PC-9 (cell line): ENCODE measurements at regions not wholly inside any gene's neighbourhood (a gene's known extent, or its start where the extent isn't known, plus 50 kb on each side); places are given as distances from the start of the nearest gene placed in this dataset.

ENCODE experiments used
- BruUV-seq: library from RNA; stranded (reverse); fragments of 400-500 nt; replicated peaks from 2 replicates; lab custom pipeline; 2021; lab: Mats Ljungman, UMichigan
- CTCF ChIA-PET: fragments of 300-600 bp; sonication (Branson Sonifier 250); formaldehyde crosslinking; loops from one replicate; lab custom pipeline; 2022; ENCODE audit warnings: antibody characterized with exemption; lab: Charles Lee
- POLR2A ChIA-PET: fragments of 300-600 bp; sonication (Branson Sonifier 250); formaldehyde crosslinking; loops from one replicate; lab custom pipeline; 2022; ENCODE audit warnings: antibody characterized with exemption; ENCODE audit not compliant: unreplicated experiment; lab: Charles Lee
- DNase-seq, 2 experiments: peaks; one replicate each; pipeline versions ENCODE4 v3.0.0 to v3.0.0-alpha.2; 2015 to 2022; ENCODE audit warnings: mixed read lengths in 1 of 2
- H2AFZ ChIP-seq: fragments of 200-600 bp; sonication (generic); 2 replicates; pipeline ENCODE4 v1.8.1; 2017; ENCODE audit warnings: antibody characterized with exemption
- H3F3A ChIP-seq: fragments of 200-600 bp; sonication (generic); 2 replicates; pipeline ENCODE4 v1.8.1; 2017; ENCODE audit warnings: antibody characterized with exemption, mild to moderate bottlenecking, low read depth; ENCODE audit not compliant: insufficient read depth
- H3K27ac ChIP-seq: fragments of 200-600 bp; sonication (generic); 2 replicates; pipeline ENCODE4 v1.6.1; 2016; ENCODE audit warnings: mixed run types
- H3K27me3 ChIP-seq: fragments of 200-600 bp; sonication (generic); 2 replicates; pipeline ENCODE4 v1.6.1; 2016; ENCODE audit warnings: low read depth, mixed run types; ENCODE audit not compliant: insufficient read depth
- H3K36me3 ChIP-seq: fragments of 200-600 bp; sonication (generic); 2 replicates; pipeline ENCODE4 v1.6.1; 2016; ENCODE audit warnings: low read depth, mixed run types
- H3K4me1 ChIP-seq: fragments of 200-600 bp; sonication (generic); replicated peaks from 2 replicates; pipeline ENCODE4 v1.6.1; 2016; ENCODE audit warnings: mixed run types; ENCODE audit not compliant: insufficient read depth
- H3K4me2 ChIP-seq: fragments of 200-600 bp; sonication (generic); 2 replicates; pipeline ENCODE4 v1.6.1; 2017; ENCODE audit warnings: mixed run types
- H3K4me3 ChIP-seq: fragments of 200-600 bp; sonication (generic); 2 replicates; pipeline ENCODE4 v1.6.1; 2016; ENCODE audit warnings: mixed run types
- H3K79me2 ChIP-seq: fragments of 200-600 bp; sonication (generic); 2 replicates; pipeline ENCODE4 v1.6.1; 2017; ENCODE audit warnings: low read depth, mixed run types
- H3K9me2 ChIP-seq: fragments of 200-600 bp; sonication (generic); 2 replicates; pipeline ENCODE4 v1.8.1; 2017; ENCODE audit warnings: mild to moderate bottlenecking; ENCODE audit not compliant: insufficient read depth
- H3K9me3 ChIP-seq: fragments of 200-600 bp; sonication (generic); 2 replicates; pipeline ENCODE4 v1.8.1; 2016; ENCODE audit warnings: low read depth; ENCODE audit not compliant: insufficient read depth
- H4K20me1 ChIP-seq: fragments of 200-600 bp; sonication (generic); 2 replicates; pipeline ENCODE4 v1.8.1; 2017; ENCODE audit not compliant: insufficient read depth
- EZH2 ChIP-seq: fragments of 200-600 bp; sonication (generic); IDR thresholded peaks from 2 replicates; pipeline ENCODE4 v1.8.0; 2017; ENCODE audit warnings: antibody characterized with exemption, low read depth
- intact Hi-C: fragments of 100-400 bp; cut with micrococcal nuclease; formaldehyde crosslinking; loops from one replicate; pipeline ENCODE4 v1.10.0; 2022; ENCODE audit not compliant: unreplicated experiment
- TF ChIP-seq, protein P1 (sequence below): fragments of 200-600 bp; sonication (generic); conservative IDR thresholded peaks from 2 replicates; pipeline ENCODE4 v1.6.1; 2017; ENCODE audit warnings: mixed run types, antibody characterized with exemption, mild to moderate bottlenecking, moderate library complexity

DNA sequence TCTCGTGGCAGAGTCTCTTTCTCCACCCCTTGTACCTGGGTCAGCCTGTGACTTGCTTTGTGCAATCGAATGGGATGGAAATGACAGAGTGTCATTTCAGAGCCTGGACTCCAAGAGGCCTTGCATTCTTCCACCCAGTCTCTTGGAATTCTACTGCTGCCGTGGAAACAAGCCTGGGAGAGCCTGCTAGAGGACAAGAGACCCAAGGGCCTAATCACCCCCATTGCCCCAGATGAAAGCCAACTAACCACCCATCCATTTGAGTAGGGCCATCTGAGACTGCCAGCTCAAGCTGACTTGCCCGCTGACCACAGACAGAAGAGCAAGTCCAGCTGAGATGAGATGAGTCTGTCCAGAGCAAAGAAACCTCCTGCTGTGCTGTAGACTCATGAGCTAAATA, 201.6 kb downstream of the PTPRU start:
- BruUV-seq, result no TSS peak
- no peaks in the 10 kb centered on the region for H3K4me1 ChIP-seq
- H2AFZ ChIP-seq, result no peak overlapping the region
- no peak overlapping the region for H3K4me3 ChIP-seq
- no peaks in the 10 kb centered on the region for H4K20me1 ChIP-seq
- no peaks in the 10 kb centered on the region for H3K79me2 ChIP-seq
- H3K4me2 ChIP-seq, result no peak overlapping the region
- no peak overlapping the region for H3K27ac ChIP-seq
- no peak for DNase-seq
- CTCF ChIA-PET, result no interaction called here
- H3F3A ChIP-seq, result no peaks in the 10 kb centered on the region
- H3K27me3 ChIP-seq, result peaks cover 51% of the 10 kb centered on the region
- POLR2A ChIA-PET, result no interaction called here
- no peaks in the 10 kb centered on the region for H3K36me3 ChIP-seq
- no peaks in the 10 kb centered on the region for H3K9me2 ChIP-seq
- intact Hi-C loops, result no loop called here
- no peaks in the 10 kb centered on the region for H3K9me3 ChIP-seq
- TF ChIP-seq, protein P1, sequence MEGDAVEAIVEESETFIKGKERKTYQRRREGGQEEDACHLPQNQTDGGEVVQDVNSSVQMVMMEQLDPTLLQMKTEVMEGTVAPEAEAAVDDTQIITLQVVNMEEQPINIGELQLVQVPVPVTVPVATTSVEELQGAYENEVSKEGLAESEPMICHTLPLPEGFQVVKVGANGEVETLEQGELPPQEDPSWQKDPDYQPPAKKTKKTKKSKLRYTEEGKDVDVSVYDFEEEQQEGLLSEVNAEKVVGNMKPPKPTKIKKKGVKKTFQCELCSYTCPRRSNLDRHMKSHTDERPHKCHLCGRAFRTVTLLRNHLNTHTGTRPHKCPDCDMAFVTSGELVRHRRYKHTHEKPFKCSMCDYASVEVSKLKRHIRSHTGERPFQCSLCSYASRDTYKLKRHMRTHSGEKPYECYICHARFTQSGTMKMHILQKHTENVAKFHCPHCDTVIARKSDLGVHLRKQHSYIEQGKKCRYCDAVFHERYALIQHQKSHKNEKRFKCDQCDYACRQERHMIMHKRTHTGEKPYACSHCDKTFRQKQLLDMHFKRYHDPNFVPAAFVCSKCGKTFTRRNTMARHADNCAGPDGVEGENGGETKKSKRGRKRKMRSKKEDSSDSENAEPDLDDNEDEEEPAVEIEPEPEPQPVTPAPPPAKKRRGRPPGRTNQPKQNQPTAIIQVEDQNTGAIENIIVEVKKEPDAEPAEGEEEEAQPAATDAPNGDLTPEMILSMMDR, result no peak
- no peak for TF ChIP-seq EZH2

DNA sequence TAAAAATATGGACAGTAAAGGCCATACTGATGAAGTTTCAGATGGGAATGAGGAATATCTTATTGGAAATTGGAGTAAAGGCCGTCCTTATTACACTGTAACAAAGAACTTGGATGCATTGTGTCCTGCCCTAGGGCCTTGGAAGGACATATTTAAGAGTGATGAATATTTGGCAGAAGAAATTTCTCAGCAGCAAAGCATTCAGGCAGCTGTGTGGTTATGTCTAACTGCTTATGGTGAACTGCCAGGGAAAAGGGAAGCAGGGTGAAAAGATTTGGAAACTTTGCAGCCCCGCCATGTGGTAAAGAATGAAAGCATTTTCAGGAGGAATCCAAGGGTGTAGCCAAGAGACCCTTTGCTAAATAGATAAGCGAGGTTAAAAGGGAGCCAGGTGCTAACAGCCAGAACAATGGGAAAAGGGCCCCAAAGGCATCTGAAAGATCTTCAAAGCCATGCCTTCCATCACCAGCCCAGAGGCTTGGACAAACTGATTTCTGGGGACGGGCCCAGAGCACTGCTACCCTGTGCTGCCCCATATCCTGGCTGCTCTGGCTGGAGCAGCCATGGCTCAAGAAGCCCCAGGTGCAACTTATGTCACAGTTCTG, 200.0 kb downstream of the PTPRU start:
- no peak overlapping the region for H2AFZ ChIP-seq
- DNase-seq, result no peak
- ChIA-PET CTCF (no interaction called here), POLR2A (no interaction called here)
- H3K4me3 ChIP-seq, result no peak overlapping the region
- no peak overlapping the region for H3K27ac ChIP-seq
- no peak overlapping the region for H3K4me2 ChIP-seq
- H3K27me3 ChIP-seq, result peaks cover 42% of the 10 kb centered on the region
- no peaks in the 10 kb centered on the region for H3F3A ChIP-seq
- no peaks in the 10 kb centered on the region for H3K9me2 ChIP-seq
- H3K9me3 ChIP-seq, result no peaks in the 10 kb centered on the region
- intact Hi-C loops, result no loop called here
- no peaks in the 10 kb centered on the region for H3K4me1 ChIP-seq
- H3K79me2 ChIP-seq, result no peaks in the 10 kb centered on the region
- no peaks in the 10 kb centered on the region for H3K36me3 ChIP-seq
- TF ChIP-seq EZH2, result no peak
- TF ChIP-seq, protein P1, result no peak
- H4K20me1 ChIP-seq, result no peaks in the 10 kb centered on the region
- no TSS peak for BruUV-seq

DNA sequence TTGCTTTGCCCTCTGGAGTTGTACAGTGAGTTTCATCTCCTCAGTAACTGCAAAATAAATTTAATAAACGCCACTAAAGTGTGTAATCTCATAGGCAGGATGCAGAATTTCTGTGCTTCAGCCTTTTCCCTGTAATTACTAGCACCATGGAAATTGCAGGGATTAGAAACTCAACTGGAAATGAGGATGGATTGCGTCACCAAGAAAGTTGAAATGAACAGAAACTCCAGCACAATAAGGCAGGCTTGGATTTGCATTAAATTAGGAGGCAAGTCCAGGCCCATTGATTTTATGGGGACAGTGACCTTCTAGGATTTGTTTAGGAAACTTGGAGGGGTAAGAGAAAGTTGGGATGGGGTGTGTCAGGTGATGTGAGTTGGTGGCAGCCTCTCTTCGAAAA, 197.5 kb downstream of the PTPRU start:
- Histone ChIP-seq H3K36me3 (no peaks in the 10 kb centered on the region), H3F3A (no peaks in the 10 kb centered on the region), H4K20me1 (no peaks in the 10 kb centered on the region), H2AFZ (no peak overlapping the region), H3K9me2 (no peaks in the 10 kb centered on the region), H3K9me3 (no peaks in the 10 kb centered on the region), H3K4me1 (no peaks in the 10 kb centered on the region), H3K27ac (no peak overlapping the region), H3K4me3 (no peak overlapping the region), H3K79me2 (no peaks in the 10 kb centered on the region), H3K4me2 (no peak overlapping the region), H3K27me3 (peaks cover 34% of the 10 kb centered on the region; the same call in 1 of the 2 replicates)
- POLR2A ChIA-PET, result no interaction called here
- CTCF ChIA-PET, result no interaction called here
- intact Hi-C loops, result no loop called here
- no peak for TF ChIP-seq EZH2
- TF ChIP-seq, protein P1, result no peak
- no peak for DNase-seq
- BruUV-seq, result no TSS peak
